CD14-positive monocyte (primary cell): ENCODE measurements at regions not wholly inside any gene's neighbourhood (a gene's known extent, or its start where the extent isn't known, plus 50 kb on each side); places are given as distances from the start of the nearest gene placed in this dataset.

Experiments
- DNase-seq, 3 donors: peaks; one replicate each; pipeline ENCODE4 v3.0.0-alpha.2; 2011 to 2022
- H2AFZ ChIP-seq: 2 replicates; pipeline ENCODE4 v1.6.0; 2012; ENCODE audit warnings: mild to moderate bottlenecking, low read depth, low read length, inconsistent platforms; ENCODE audit not compliant: insufficient read depth, poor library complexity, severe bottlenecking
- H3K27ac ChIP-seq, 2 donors: 1 replicate in 1 of 2; 2 replicates in 1 of 2; pipeline ENCODE4 v1.5.1; 2012 to 2013; ENCODE audit warnings: low read length in 2 of 2, control low read depth in 1 of 2, inconsistent platforms in 1 of 2, low read depth in 1 of 2, mild to moderate bottlenecking in 1 of 2
- H3K27me3 ChIP-seq, 2 donors: one replicate each; pipeline versions ENCODE4 v1.6.0 to v1.6.1; 2011 to 2013; ENCODE audit warnings: low read length in 2 of 2; ENCODE audit not compliant: control insufficient read depth in 2 of 2, insufficient read depth in 2 of 2
- H3K36me3 ChIP-seq, 2 donors: replicated peaks in 1 of 2; 1 replicate in 1 of 2; 2 replicates in 1 of 2; pipeline versions ENCODE4 v1.5.1 to v1.6.1; 2012 to 2013; ENCODE audit warnings: low read length in 2 of 2, control low read depth in 1 of 2, inconsistent platforms in 1 of 2, mild to moderate bottlenecking in 1 of 2; ENCODE audit not compliant: insufficient read depth in 2 of 2, control insufficient read depth in 1 of 2
- H3K4me1 ChIP-seq, 2 donors: 1 replicate in 1 of 2; 2 replicates in 1 of 2; pipeline versions ENCODE4 v1.5.1 to v1.6.1; 2012 to 2013; ENCODE audit warnings: low read length in 2 of 2, control low read depth in 1 of 2, inconsistent platforms in 1 of 2, mild to moderate bottlenecking in 1 of 2, moderate library complexity in 1 of 2; ENCODE audit not compliant: insufficient read depth in 2 of 2, control insufficient read depth in 1 of 2
- H3K4me2 ChIP-seq: replicated peaks from 2 replicates; pipeline ENCODE3; 2012; ENCODE audit warnings: low read length, moderate library complexity, mild to moderate bottlenecking; ENCODE audit not compliant: poor library complexity, severe bottlenecking; ENCODE audit errors: extremely low read depth
- H3K4me3 ChIP-seq, 3 experiments: fragments of 200-600 bp in 1 of 3; sonication (generic) in 1 of 3; replicated peaks in 1 of 3; 1 replicate in 2 of 3; 2 replicates in 1 of 3; pipeline ENCODE4 v1.5.1; 2011 to 2013; ENCODE audit warnings: low read length in 3 of 3, mild to moderate bottlenecking in 3 of 3, control low read depth in 2 of 3, low read depth in 2 of 3, inconsistent platforms in 1 of 3, moderate library complexity in 1 of 3
- H3K79me2 ChIP-seq: 2 replicates; pipeline ENCODE4 v1.6.0; 2012; ENCODE audit warnings: mild to moderate bottlenecking, control low read depth, inconsistent platforms, low read length, moderate library complexity; ENCODE audit not compliant: insufficient read depth
- H3K9ac ChIP-seq: 2 replicates; pipeline ENCODE4 v1.6.0; 2017; ENCODE audit warnings: low read length, mild to moderate bottlenecking; ENCODE audit not compliant: insufficient read depth, poor library complexity, severe bottlenecking
- H3K9me3 ChIP-seq, 2 donors: replicated peaks in 1 of 2; 1 replicate in 1 of 2; 2 replicates in 1 of 2; pipeline versions ENCODE4 v1.5.1 to v1.6.1; 2012 to 2013; ENCODE audit warnings: low read length in 2 of 2, control low read depth in 1 of 2; ENCODE audit not compliant: control insufficient read depth in 1 of 2, insufficient read depth in 1 of 2
- H4K20me1 ChIP-seq: 2 replicates; pipeline ENCODE4 v1.6.0; 2012; ENCODE audit warnings: mild to moderate bottlenecking, low read length, control low read depth, moderate library complexity; ENCODE audit not compliant: insufficient read depth
- H3K27ac Mint-ChIP-seq, 7 donors: one replicate each; pipeline ENCODE4 v1.8.0; 2020; ENCODE audit warnings: mild to moderate bottlenecking in 7 of 7, mixed read lengths in 7 of 7, moderate library complexity in 6 of 7, inconsistent platforms in 2 of 7
- H3K27me3 Mint-ChIP-seq, 3 donors: one replicate each; pipeline ENCODE4 v1.8.0; 2021 to 2022; ENCODE audit warnings: low read depth in 3 of 3, mild to moderate bottlenecking in 3 of 3, mixed read lengths in 3 of 3, moderate library complexity in 3 of 3, inconsistent platforms in 1 of 3
- H3K36me3 Mint-ChIP-seq, 2 donors: one replicate each; pipeline ENCODE4 v1.8.0; 2020; ENCODE audit warnings: mixed read lengths in 2 of 2, inconsistent platforms in 1 of 2, mild to moderate bottlenecking in 1 of 2
- H3K4me1 Mint-ChIP-seq: one replicate; pipeline ENCODE4 v1.8.0; 2020; ENCODE audit warnings: mild to moderate bottlenecking, mixed read lengths
- H3K4me3 Mint-ChIP-seq, 2 donors: one replicate each; pipeline ENCODE4 v1.8.0; 2020; ENCODE audit warnings: mild to moderate bottlenecking in 2 of 2, mixed read lengths in 2 of 2, moderate library complexity in 1 of 2
- H3K9me3 Mint-ChIP-seq, 7 donors: one replicate each; pipeline ENCODE4 v1.8.0; 2020 to 2022; ENCODE audit warnings: mixed read lengths in 7 of 7, mild to moderate bottlenecking in 6 of 7, moderate library complexity in 6 of 7, inconsistent platforms in 2 of 7
- CTCF ChIP-seq: fragments of 200-600 bp; IDR thresholded peaks from one replicate; pipeline ENCODE4 v1.8.0; 2022; ENCODE audit warnings: antibody characterized with exemption, mild to moderate bottlenecking
- WGBS: methylation state at CpG from one replicate; pipeline ENCODE4 v1.1.5; 2013; ENCODE audit warnings: missing lambda C conversion rate; ENCODE audit not compliant: insufficient coverage; 5-methylcytosine and 5-hydroxymethylcytosine counted together
- intact Hi-C, 2 donors: fragments of 100-400 bp; cut with micrococcal nuclease; formaldehyde crosslinking; loops; one replicate each; pipeline versions ENCODE4 v1.15.0 to v1.15.1; 2023

- Histone ChIP-seq H3K79me2 (no peaks in the 10 kb centered on the region), H3K9ac (no peak overlapping the region), H4K20me1 (no peaks in the 10 kb centered on the region), H2AFZ (no peak overlapping the region), H3K4me1 (no peaks in the 10 kb centered on the region), H3K4me2 (no peak overlapping the region), H3K36me3 (no peaks in the 10 kb centered on the region), H3K9me3 (no peaks in the 10 kb centered on the region), H3K4me3 (no peak overlapping the region), H3K27me3 (no peaks in the 10 kb centered on the region), H3K27ac (no peak overlapping the region)
- TF ChIP-seq CTCF = no peak
- no peak overlapping the region for H3K4me3 Mint-ChIP-seq
- H3K9me3 Mint-ChIP-seq = peaks cover 0 to 4% (median 2%) of the 10 kb centered on the region in 7 donors
- intact Hi-C loops = no loop called here
- H3K4me1 Mint-ChIP-seq = no peaks in the 10 kb centered on the region
- 67% methylated on average over 1 of the region's 2 CpGs for WGBS
- no peak overlapping the region for H3K27ac Mint-ChIP-seq
- peaks cover 0 to 2% (median 0%) of the 10 kb centered on the region in 3 donors for H3K27me3 Mint-ChIP-seq
- no peaks in the 10 kb centered on the region for H3K36me3 Mint-ChIP-seq
- no peak for DNase-seq
These were observed 1355.9 kb downstream of the GRIK2 start for GRCh38 chr6:102749210-102749971.

- H3K4me2 ChIP-seq = no peak overlapping the region
These were observed 1353.4 kb downstream of the GRIK2 start for GRCh38 chr6:102746941-102747340.

More at GRCh38 chr6:102746941-102747340, 1353.4 kb downstream of the GRIK2 start:
- H3K9me3 Mint-ChIP-seq = peaks cover 0 to 2% (median 0%) of the 10 kb centered on the region in 7 donors
- intact Hi-C loops = no loop called here
- no peak overlapping the region for H3K4me3 Mint-ChIP-seq
- Histone ChIP-seq H3K4me3 (no peak overlapping the region), H3K27me3 (no peaks in the 10 kb centered on the region), H3K9me3 (no peaks in the 10 kb centered on the region), H2AFZ (no peak overlapping the region), H3K4me1 (no peaks in the 10 kb centered on the region), H3K27ac (no peak overlapping the region), H3K79me2 (no peaks in the 10 kb centered on the region), H3K9ac (no peak overlapping the region), H4K20me1 (no peaks in the 10 kb centered on the region), H3K36me3 (no peaks in the 10 kb centered on the region)
- WGBS = no CpG with 5 or more reads among the region's 5 CpGs
- H3K27me3 Mint-ChIP-seq = no peaks in the 10 kb centered on the region
- no peaks in the 10 kb centered on the region for H3K36me3 Mint-ChIP-seq
- no peak overlapping the region for H3K27ac Mint-ChIP-seq
- H3K4me1 Mint-ChIP-seq = no peaks in the 10 kb centered on the region
- DNase-seq = no peak
- TF ChIP-seq CTCF = no peak
